Natural killer cell (primary cell): ENCODE measurements at regions not wholly inside any gene's neighbourhood (a gene's known extent, or its start where the extent isn't known, plus 50 kb on each side); places are given as distances from the start of the nearest gene placed in this dataset.

ENCODE experiments used
- ATAC-seq, 3 donors: fragments of 150-1000 bp in 2 of 3; fragments of 200-7000 bp in 1 of 3; cut with Tn5 transposase; 1 replicate in 1 of 3; 2 replicates in 2 of 3; pipeline ENCODE4 v1.10.0; 2021; ENCODE audit warnings: mild to moderate bottlenecking in 2 of 3, moderate library complexity in 2 of 3
- DNase-seq, 2 donors: peaks; one replicate each; pipeline versions ENCODE4 v3.0.0 to v3.0.0-alpha.2; 2013 to 2021; ENCODE audit warnings: mixed read lengths in 1 of 2
- H3K27ac ChIP-seq: one replicate; pipeline ENCODE4 v1.5.1; 2013; ENCODE audit warnings: mild to moderate bottlenecking, low read length
- H3K27me3 ChIP-seq: one replicate; pipeline ENCODE4 v1.6.1; 2013; ENCODE audit warnings: low read length; ENCODE audit not compliant: control insufficient read depth, insufficient read depth
- H3K36me3 ChIP-seq: one replicate; pipeline ENCODE4 v1.6.1; 2013; ENCODE audit warnings: low read length; ENCODE audit not compliant: control insufficient read depth, insufficient read depth
- H3K4me1 ChIP-seq: one replicate; pipeline ENCODE4 v1.6.1; 2013; ENCODE audit warnings: low read length; ENCODE audit not compliant: control insufficient read depth, insufficient read depth
- H3K4me3 ChIP-seq: one replicate; pipeline ENCODE4 v1.5.1; 2013; ENCODE audit warnings: low read length
- H3K9me3 ChIP-seq: one replicate; pipeline ENCODE4 v1.6.1; 2013; ENCODE audit warnings: low read length; ENCODE audit not compliant: control insufficient read depth, insufficient read depth
- H3K27ac Mint-ChIP-seq, 2 donors: one replicate each; pipeline ENCODE4 v1.8.0; 2022; ENCODE audit warnings: mild to moderate bottlenecking in 2 of 2, mixed read lengths in 2 of 2, moderate library complexity in 1 of 2
- H3K27me3 Mint-ChIP-seq, 2 donors: one replicate each; pipeline ENCODE4 v1.8.0; 2022; ENCODE audit warnings: low read depth in 2 of 2, mixed read lengths in 2 of 2
- H3K36me3 Mint-ChIP-seq: one replicate; pipeline ENCODE4 v1.8.0; 2022; ENCODE audit warnings: mixed read lengths
- H3K4me1 Mint-ChIP-seq, 2 donors: one replicate each; pipeline ENCODE4 v1.8.0; 2022; ENCODE audit warnings: mixed read lengths in 2 of 2
- H3K4me3 Mint-ChIP-seq: one replicate; pipeline ENCODE4 v1.8.0; 2022; ENCODE audit warnings: mild to moderate bottlenecking, moderate library complexity, mixed read lengths
- H3K9me3 Mint-ChIP-seq, 2 donors: one replicate each; pipeline ENCODE4 v1.8.0; 2022; ENCODE audit warnings: mixed read lengths in 2 of 2
- WGBS: methylation state at CpG from one replicate; pipeline ENCODE4 v1.1.7; 2013; ENCODE audit warnings: missing lambda C conversion rate; ENCODE audit not compliant: insufficient coverage; 5-methylcytosine and 5-hydroxymethylcytosine counted together
- intact Hi-C: fragments of 100-400 bp; cut with micrococcal nuclease; formaldehyde crosslinking; loops from one replicate; pipeline ENCODE4 v1.14.2; 2022
- TF ChIP-seq, protein P1 (sequence below): fragments of 200-600 bp; IDR thresholded peaks from one replicate; pipeline ENCODE4 v1.8.0; 2022; ENCODE audit warnings: antibody characterized with exemption

DNA sequence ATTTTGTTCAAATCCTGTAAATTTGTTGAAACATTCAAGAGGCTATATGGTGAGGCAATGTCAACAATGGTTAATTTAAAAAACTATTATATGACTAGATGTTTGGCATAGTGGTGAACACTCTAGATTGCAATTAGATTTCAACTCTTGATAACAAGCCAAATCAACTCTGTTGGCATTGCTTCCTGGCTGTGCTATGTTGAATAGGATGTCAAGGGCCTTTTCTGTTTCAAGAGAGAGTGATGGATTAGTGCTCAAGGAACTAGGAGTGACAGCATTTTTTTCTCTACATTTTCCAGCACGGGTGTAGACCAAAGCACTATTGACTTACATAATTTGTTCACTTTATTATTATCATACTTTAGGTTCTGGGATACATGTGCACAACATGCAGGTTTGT is 172.4 kb upstream of the KCNH7 start:
- no peak overlapping the region for H3K27ac Mint-ChIP-seq
- 67% methylated on average over 1 of the region's 1 CpG for WGBS
- no peaks in the 10 kb centered on the region for H3K36me3 Mint-ChIP-seq
- DNase-seq: no peak
- no peaks in the 10 kb centered on the region for H3K4me1 ChIP-seq
- no peaks in the 10 kb centered on the region for H3K4me1 Mint-ChIP-seq
- no peaks in the 10 kb centered on the region for H3K36me3 ChIP-seq
- no peaks in the 10 kb centered on the region for H3K9me3 ChIP-seq
- no peak overlapping the region for H3K4me3 Mint-ChIP-seq
- H3K27me3 ChIP-seq: no peaks in the 10 kb centered on the region
- H3K9me3 Mint-ChIP-seq: peaks cover 14 to 15% of the 10 kb centered on the region in 2 donors
- ATAC-seq: no peak
- H3K4me3 ChIP-seq: no peak overlapping the region
- no peaks in the 10 kb centered on the region for H3K27me3 Mint-ChIP-seq
- intact Hi-C loops: no loop called here
- H3K27ac ChIP-seq: no peak overlapping the region
- TF ChIP-seq, protein P1, sequence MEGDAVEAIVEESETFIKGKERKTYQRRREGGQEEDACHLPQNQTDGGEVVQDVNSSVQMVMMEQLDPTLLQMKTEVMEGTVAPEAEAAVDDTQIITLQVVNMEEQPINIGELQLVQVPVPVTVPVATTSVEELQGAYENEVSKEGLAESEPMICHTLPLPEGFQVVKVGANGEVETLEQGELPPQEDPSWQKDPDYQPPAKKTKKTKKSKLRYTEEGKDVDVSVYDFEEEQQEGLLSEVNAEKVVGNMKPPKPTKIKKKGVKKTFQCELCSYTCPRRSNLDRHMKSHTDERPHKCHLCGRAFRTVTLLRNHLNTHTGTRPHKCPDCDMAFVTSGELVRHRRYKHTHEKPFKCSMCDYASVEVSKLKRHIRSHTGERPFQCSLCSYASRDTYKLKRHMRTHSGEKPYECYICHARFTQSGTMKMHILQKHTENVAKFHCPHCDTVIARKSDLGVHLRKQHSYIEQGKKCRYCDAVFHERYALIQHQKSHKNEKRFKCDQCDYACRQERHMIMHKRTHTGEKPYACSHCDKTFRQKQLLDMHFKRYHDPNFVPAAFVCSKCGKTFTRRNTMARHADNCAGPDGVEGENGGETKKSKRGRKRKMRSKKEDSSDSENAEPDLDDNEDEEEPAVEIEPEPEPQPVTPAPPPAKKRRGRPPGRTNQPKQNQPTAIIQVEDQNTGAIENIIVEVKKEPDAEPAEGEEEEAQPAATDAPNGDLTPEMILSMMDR: no peak

- no peaks in the 10 kb centered on the region for H3K4me1 Mint-ChIP-seq
- no peaks in the 10 kb centered on the region for H3K9me3 ChIP-seq
- H3K4me3 Mint-ChIP-seq: no peak overlapping the region
- DNase-seq: no peak
- H3K9me3 Mint-ChIP-seq: peaks cover 4 to 12% of the 10 kb centered on the region in 2 donors
- H3K4me3 ChIP-seq: no peak overlapping the region
- WGBS: 88% methylated on average over 2 of the region's 2 CpGs
- H3K27me3 ChIP-seq: no peaks in the 10 kb centered on the region
- H3K27ac Mint-ChIP-seq: no peak overlapping the region
- ATAC-seq: no peak
- no peaks in the 10 kb centered on the region for H3K27me3 Mint-ChIP-seq
- H3K36me3 ChIP-seq: no peaks in the 10 kb centered on the region
- intact Hi-C loops: no loop called here
- TF ChIP-seq, protein P1: no peak
- no peaks in the 10 kb centered on the region for H3K4me1 ChIP-seq
- no peaks in the 10 kb centered on the region for H3K36me3 Mint-ChIP-seq
- H3K27ac ChIP-seq: no peak overlapping the region
These were observed 170.1 kb upstream of the KCNH7 start for GRCh38 chr2:163008642-163009041.

GRCh38 chr2:162994718-162995117 is 156.2 kb upstream of the KCNH7 start:
- ATAC-seq (no peak), DNase-seq (no peak)
- Mint-ChIP-seq H3K27me3 (no peaks in the 10 kb centered on the region), H3K9me3 (peaks cover 21 to 29% of the 10 kb centered on the region in 2 donors), H3K4me1 (no peaks in the 10 kb centered on the region), H3K36me3 (peaks cover 12% of the 10 kb centered on the region), H3K4me3 (no peak overlapping the region), H3K27ac (no peak overlapping the region)
- intact Hi-C loops: no loop called here
- no peaks in the 10 kb centered on the region for H3K27me3 ChIP-seq
- no peaks in the 10 kb centered on the region for H3K36me3 ChIP-seq
- no peaks in the 10 kb centered on the region for H3K4me1 ChIP-seq
- no peak overlapping the region for H3K27ac ChIP-seq
- H3K4me3 ChIP-seq: no peak overlapping the region
- H3K9me3 ChIP-seq: no peaks in the 10 kb centered on the region
- TF ChIP-seq, protein P1: no peak

DNA sequence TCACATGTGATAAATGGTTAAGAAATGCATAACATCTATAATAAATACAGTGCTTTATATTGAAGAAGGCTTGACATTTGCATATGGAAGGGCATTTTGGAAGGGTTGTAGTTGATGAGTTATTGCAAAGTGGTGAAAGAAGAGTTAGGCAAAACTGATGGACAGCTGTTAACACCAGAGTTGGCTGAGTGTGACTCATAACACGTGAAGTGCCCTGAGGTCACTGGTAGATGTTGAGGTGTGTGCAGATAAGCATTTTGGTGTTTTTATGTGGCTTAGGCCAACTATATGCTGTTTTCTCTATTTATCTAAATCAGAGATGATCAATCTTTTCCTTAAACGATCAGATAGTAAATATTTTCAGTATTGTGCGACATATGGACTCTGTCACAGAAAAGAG is 154.3 kb upstream of the KCNH7 start:
- no peak for ATAC-seq
- no peak overlapping the region for H3K4me3 Mint-ChIP-seq
- H3K36me3 Mint-ChIP-seq: peaks cover 20% of the 10 kb centered on the region
- intact Hi-C loops: no loop called here
- no peaks in the 10 kb centered on the region for H3K4me1 ChIP-seq
- H3K27me3 ChIP-seq: no peaks in the 10 kb centered on the region
- H3K36me3 ChIP-seq: no peaks in the 10 kb centered on the region
- peaks cover 4% of the 10 kb centered on the region for H3K9me3 ChIP-seq
- no peak overlapping the region for H3K27ac ChIP-seq
- H3K27me3 Mint-ChIP-seq: no peaks in the 10 kb centered on the region
- TF ChIP-seq, protein P1: no peak
- H3K27ac Mint-ChIP-seq: no peak overlapping the region
- H3K4me1 Mint-ChIP-seq: no peaks in the 10 kb centered on the region
- no peak overlapping the region for H3K4me3 ChIP-seq
- no peak for DNase-seq
- H3K9me3 Mint-ChIP-seq: peaks cover 27 to 31% of the 10 kb centered on the region in 2 donors
- 80% methylated on average over 3 of the region's 3 CpGs for WGBS
